IgD-negative memory B cell (primary cell): ENCODE measurements at regions not wholly inside any gene's neighbourhood (a gene's known extent, or its start where the extent isn't known, plus 50 kb on each side); places are given as distances from the start of the nearest gene placed in this dataset.

ENCODE experiments used
- H3K27ac Mint-ChIP-seq, 3 donors: one replicate each; pipeline ENCODE4 v1.8.0; 2020 to 2022; ENCODE audit warnings: mild to moderate bottlenecking in 3 of 3, mixed read lengths in 3 of 3, moderate library complexity in 1 of 3
- H3K27me3 Mint-ChIP-seq: one replicate; pipeline ENCODE4 v1.8.0; 2021; ENCODE audit warnings: mixed read lengths
- H3K36me3 Mint-ChIP-seq: one replicate; pipeline ENCODE4 v1.8.0; 2020; ENCODE audit warnings: mild to moderate bottlenecking, mixed read lengths
- H3K4me1 Mint-ChIP-seq, 3 donors: one replicate each; pipeline ENCODE4 v1.8.0; 2020 to 2022; ENCODE audit warnings: mixed read lengths in 3 of 3, mild to moderate bottlenecking in 1 of 3
- H3K4me3 Mint-ChIP-seq, 4 donors: one replicate each; pipeline ENCODE4 v1.8.0; 2020 to 2022; ENCODE audit warnings: mild to moderate bottlenecking in 4 of 4, mixed read lengths in 4 of 4, moderate library complexity in 3 of 4
- H3K9me3 Mint-ChIP-seq, 3 donors: one replicate each; pipeline ENCODE4 v1.8.0; 2020 to 2021; ENCODE audit warnings: mixed read lengths in 3 of 3, mild to moderate bottlenecking in 1 of 3

- H3K27me3 Mint-ChIP-seq, result no peaks in the 10 kb centered on the region
Observed at GRCh38 chr15:87349181-87349580, 907.4 kb downstream of the NTRK3 start.

GRCh38 chr15:87348746-87349145 is 907.8 kb downstream of the NTRK3 start:
- no peak overlapping the region for H3K27ac Mint-ChIP-seq
- H3K4me1 Mint-ChIP-seq, result no peaks in the 10 kb centered on the region
- no peak overlapping the region for H3K4me3 Mint-ChIP-seq

More at GRCh38 chr15:87349181-87349580, 907.4 kb downstream of the NTRK3 start:
- Mint-ChIP-seq H3K4me3 (no peak overlapping the region), H3K36me3 (peaks cover 2% of the 10 kb centered on the region), H3K4me1 (no peaks in the 10 kb centered on the region), H3K9me3 (peaks cover 4 to 6% (median 6%) of the 10 kb centered on the region in 3 donors), H3K27ac (no peak overlapping the region)

GRCh38 chr15:87347806-87348515 is 908.6 kb downstream of the NTRK3 start:
- Mint-ChIP-seq H3K4me1 (no peaks in the 10 kb centered on the region), H3K36me3 (peaks cover 2% of the 10 kb centered on the region), H3K9me3 (peaks cover 4 to 6% (median 5%) of the 10 kb centered on the region in 3 donors), H3K4me3 (no peak overlapping the region), H3K27ac (no peak overlapping the region), H3K27me3 (no peaks in the 10 kb centered on the region)

More at GRCh38 chr15:87348746-87349145, 907.8 kb downstream of the NTRK3 start:
- Mint-ChIP-seq H3K36me3 (peaks cover 2% of the 10 kb centered on the region), H3K9me3 (peaks cover 4 to 6% (median 6%) of the 10 kb centered on the region in 3 donors), H3K27me3 (no peaks in the 10 kb centered on the region)

DNA sequence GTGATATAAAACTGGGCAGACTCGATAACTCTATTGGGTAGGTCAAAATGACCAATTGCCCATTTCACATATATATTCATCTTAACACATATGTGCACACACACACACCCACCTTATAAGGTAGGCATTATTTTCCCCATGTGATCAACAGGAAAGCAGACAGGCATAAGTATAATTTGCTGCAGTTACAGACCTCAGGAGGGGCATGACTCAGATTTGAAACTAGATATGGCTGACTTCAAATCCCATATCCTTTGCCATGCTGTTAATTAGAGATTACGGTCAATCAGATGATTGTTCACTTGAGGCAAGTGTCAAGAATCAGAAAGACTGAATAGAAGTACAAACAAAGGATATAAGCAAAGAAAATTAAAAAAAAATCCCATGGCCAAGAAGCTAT is 910.6 kb downstream of the NTRK3 start:
- Mint-ChIP-seq H3K27me3 (no peaks in the 10 kb centered on the region), H3K27ac (no peak overlapping the region), H3K36me3 (peaks cover 2% of the 10 kb centered on the region), H3K4me1 (no peaks in the 10 kb centered on the region), H3K9me3 (peaks cover 4 to 13% (median 6%) of the 10 kb centered on the region in 3 donors), H3K4me3 (no peak overlapping the region)

DNA sequence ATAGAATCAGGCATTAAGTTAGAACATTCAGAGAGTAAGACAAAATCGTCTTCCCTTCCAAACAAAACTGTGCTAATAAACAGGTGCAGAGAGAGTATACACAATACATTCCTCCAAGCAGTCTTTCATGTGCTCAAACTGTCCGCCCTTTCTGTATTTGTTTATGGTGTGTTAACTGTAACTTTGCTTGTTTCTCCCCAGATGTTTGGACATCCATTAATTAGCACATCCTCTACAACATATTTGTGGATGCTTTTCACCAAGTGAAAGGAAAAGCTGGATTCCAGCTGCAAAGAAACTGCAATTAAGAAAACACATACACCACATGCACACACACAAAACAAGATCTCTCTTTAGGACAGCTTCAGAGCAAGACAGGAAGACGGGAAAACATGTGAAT is 912.6 kb downstream of the NTRK3 start:
- H3K4me1 Mint-ChIP-seq, result no peaks in the 10 kb centered on the region
- no peak overlapping the region for H3K4me3 Mint-ChIP-seq
- H3K27ac Mint-ChIP-seq, result no peak overlapping the region
- H3K27me3 Mint-ChIP-seq, result no peaks in the 10 kb centered on the region
- H3K36me3 Mint-ChIP-seq, result peaks cover 2% of the 10 kb centered on the region
- peaks cover 4 to 13% (median 6%) of the 10 kb centered on the region in 3 donors for H3K9me3 Mint-ChIP-seq

GRCh38 chr15:87340370-87340769 is 916.2 kb downstream of the NTRK3 start:
- no peak overlapping the region for H3K27ac Mint-ChIP-seq
- no peaks in the 10 kb centered on the region for H3K27me3 Mint-ChIP-seq
- no peak overlapping the region for H3K4me3 Mint-ChIP-seq
- H3K36me3 Mint-ChIP-seq, result no peaks in the 10 kb centered on the region
- no peaks in the 10 kb centered on the region for H3K4me1 Mint-ChIP-seq
- H3K9me3 Mint-ChIP-seq, result peaks cover 0 to 7% (median 3%) of the 10 kb centered on the region in 3 donors

- H3K27ac Mint-ChIP-seq, result no peak overlapping the region
- H3K4me1 Mint-ChIP-seq, result no peaks in the 10 kb centered on the region
- H3K36me3 Mint-ChIP-seq, result no peaks in the 10 kb centered on the region
- H3K9me3 Mint-ChIP-seq, result no peaks in the 10 kb centered on the region
- H3K27me3 Mint-ChIP-seq, result no peaks in the 10 kb centered on the region
- H3K4me3 Mint-ChIP-seq, result no peak overlapping the region
Observed at GRCh38 chr15:87326269-87326668, 930.3 kb downstream of the NTRK3 start.

GRCh38 chr15:87322870-87323269 is 933.7 kb downstream of the NTRK3 start:
- Mint-ChIP-seq H3K9me3 (peaks cover 0 to 6% (median 0%) of the 10 kb centered on the region in 3 donors), H3K36me3 (no peaks in the 10 kb centered on the region), H3K27ac (no peak overlapping the region), H3K4me3 (no peak overlapping the region), H3K27me3 (no peaks in the 10 kb centered on the region), H3K4me1 (no peaks in the 10 kb centered on the region)

DNA sequence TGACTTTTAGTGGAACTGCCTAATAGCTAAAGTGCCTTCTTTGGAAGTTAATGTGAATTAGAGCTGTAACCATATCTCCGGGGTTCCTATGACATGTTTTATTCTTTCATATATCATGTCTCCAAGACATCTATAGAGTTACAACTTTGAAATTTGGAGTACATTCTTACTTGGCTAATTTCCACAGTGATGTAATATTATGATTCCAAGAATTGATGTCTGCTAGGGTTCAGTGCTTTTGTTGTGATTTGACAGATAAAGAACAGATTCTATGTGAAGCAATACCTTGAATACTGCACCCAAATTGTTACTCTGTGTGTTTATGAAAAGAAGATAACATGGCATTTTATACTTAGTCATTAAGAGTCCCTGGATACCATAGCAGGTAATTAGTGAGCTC is 934.3 kb downstream of the NTRK3 start:
- H3K36me3 Mint-ChIP-seq, result no peaks in the 10 kb centered on the region
- no peaks in the 10 kb centered on the region for H3K27me3 Mint-ChIP-seq
- H3K4me1 Mint-ChIP-seq, result no peaks in the 10 kb centered on the region
- H3K4me3 Mint-ChIP-seq, result no peak overlapping the region
- no peak overlapping the region for H3K27ac Mint-ChIP-seq
- peaks cover 0 to 7% (median 0%) of the 10 kb centered on the region in 3 donors for H3K9me3 Mint-ChIP-seq

DNA sequence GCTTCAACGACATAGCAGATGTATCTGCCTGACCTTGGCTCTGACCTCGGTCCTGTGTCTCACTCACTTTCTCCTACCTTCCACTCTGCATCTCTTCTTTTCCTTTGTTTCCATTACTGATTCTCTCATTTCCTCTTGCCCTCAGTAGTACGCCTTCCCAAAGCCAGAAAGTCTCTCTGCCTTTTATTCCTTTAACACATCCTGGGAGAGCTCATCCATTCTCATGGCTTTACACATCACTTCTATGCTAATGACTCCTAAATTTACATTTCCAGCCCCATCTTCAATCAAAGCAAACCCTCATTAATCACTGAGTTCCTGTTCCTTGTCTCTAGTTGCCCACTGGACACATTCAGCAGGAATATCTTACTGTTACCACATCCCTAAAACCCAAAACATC is 938.6 kb downstream of the NTRK3 start:
- Mint-ChIP-seq H3K4me1 (no peaks in the 10 kb centered on the region), H3K27ac (no peak overlapping the region), H3K9me3 (peaks cover 0 to 9% (median 0%) of the 10 kb centered on the region in 3 donors), H3K4me3 (no peak overlapping the region), H3K27me3 (no peaks in the 10 kb centered on the region), H3K36me3 (no peaks in the 10 kb centered on the region)

- peaks cover 0 to 8% (median 3%) of the 10 kb centered on the region in 3 donors for H3K9me3 Mint-ChIP-seq
- no peaks in the 10 kb centered on the region for H3K4me1 Mint-ChIP-seq
- no peaks in the 10 kb centered on the region for H3K27me3 Mint-ChIP-seq
- no peak overlapping the region for H3K4me3 Mint-ChIP-seq
- H3K27ac Mint-ChIP-seq, result no peak overlapping the region
- H3K36me3 Mint-ChIP-seq, result peaks cover 1% of the 10 kb centered on the region
Observed at GRCh38 chr15:87312221-87312620, 944.3 kb downstream of the NTRK3 start.

DNA sequence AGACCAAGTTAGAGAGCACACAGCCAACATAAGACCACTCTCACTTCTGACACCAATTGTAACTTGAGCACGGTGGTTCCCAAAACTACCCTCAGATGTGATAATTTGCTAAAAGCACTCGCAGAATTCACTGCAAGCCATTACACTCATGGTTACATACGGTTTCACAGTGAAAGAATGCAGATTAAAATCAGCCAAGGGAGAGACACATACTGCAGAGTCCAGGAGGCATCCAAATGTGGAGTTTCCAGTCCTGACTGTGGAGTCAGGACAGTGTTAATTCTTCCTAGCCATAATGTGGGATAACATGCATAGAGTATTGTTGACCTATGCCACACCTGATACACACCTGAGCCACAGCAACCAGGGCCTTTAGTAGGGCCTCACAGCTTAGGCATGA is 956.4 kb downstream of the NTRK3 start:
- Mint-ChIP-seq H3K27me3 (no peaks in the 10 kb centered on the region), H3K36me3 (no peaks in the 10 kb centered on the region), H3K4me3 (no peak overlapping the region), H3K27ac (no peak overlapping the region), H3K4me1 (no peaks in the 10 kb centered on the region), H3K9me3 (peaks cover 0 to 3% (median 2%) of the 10 kb centered on the region in 3 donors)

DNA sequence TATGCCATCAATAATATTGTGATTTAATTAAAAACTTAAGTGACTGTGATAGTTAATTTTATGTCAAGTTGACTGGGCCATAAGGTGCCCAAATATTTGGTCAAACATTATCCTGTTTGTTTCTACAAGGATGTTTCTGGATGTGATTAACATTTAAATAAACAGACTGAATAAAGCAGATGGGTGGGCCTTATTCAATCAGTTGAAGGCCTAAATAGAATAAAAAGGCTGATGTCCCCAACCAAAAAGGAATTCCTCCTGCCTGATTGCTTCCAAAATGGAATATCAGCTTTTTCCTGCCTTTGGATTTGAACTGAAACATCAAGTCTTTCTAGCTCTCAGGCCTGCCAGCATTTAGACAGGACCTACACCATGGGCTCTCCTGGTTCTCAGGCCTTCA is 961.7 kb downstream of the NTRK3 start:
- Mint-ChIP-seq H3K4me3 (peak overlapping the region in 1 of 4 donors; percentile 52), H3K27ac (no peak overlapping the region), H3K27me3 (no peaks in the 10 kb centered on the region), H3K36me3 (no peaks in the 10 kb centered on the region), H3K4me1 (no peaks in the 10 kb centered on the region), H3K9me3 (peaks cover 2 to 7% (median 2%) of the 10 kb centered on the region in 3 donors)

DNA sequence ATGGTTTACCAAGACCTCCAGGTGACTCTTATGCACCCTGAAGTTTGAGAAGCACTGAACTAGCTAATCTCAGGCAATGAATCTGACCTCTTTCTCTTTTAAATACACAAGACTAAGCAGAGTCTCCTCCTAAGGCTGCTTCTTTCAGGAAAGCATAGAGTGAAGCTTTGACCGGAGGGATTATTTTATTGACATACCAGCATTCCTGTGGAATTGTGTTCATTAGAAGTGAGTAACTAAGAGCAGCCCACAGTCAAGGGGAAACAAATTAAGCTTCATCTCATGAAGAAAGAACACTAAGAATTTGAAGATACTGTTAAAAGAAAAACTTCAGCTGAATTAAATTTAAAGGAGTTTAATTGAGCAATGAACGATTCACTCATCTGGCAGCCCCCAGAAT is 963.5 kb downstream of the NTRK3 start:
- Mint-ChIP-seq H3K27me3 (no peaks in the 10 kb centered on the region), H3K36me3 (no peaks in the 10 kb centered on the region), H3K4me3 (no peak overlapping the region), H3K9me3 (peaks cover 2 to 7% (median 3%) of the 10 kb centered on the region in 3 donors), H3K4me1 (no peaks in the 10 kb centered on the region), H3K27ac (no peak overlapping the region)

GRCh38 chr15:87287156-87287555 is 969.4 kb downstream of the NTRK3 start:
- Mint-ChIP-seq H3K4me3 (no peak overlapping the region), H3K9me3 (peaks cover 1 to 7% (median 4%) of the 10 kb centered on the region in 3 donors), H3K27ac (no peak overlapping the region), H3K27me3 (no peaks in the 10 kb centered on the region), H3K36me3 (no peaks in the 10 kb centered on the region), H3K4me1 (no peaks in the 10 kb centered on the region)

- no peaks in the 10 kb centered on the region for H3K4me1 Mint-ChIP-seq
- no peaks in the 10 kb centered on the region for H3K36me3 Mint-ChIP-seq
- no peaks in the 10 kb centered on the region for H3K27me3 Mint-ChIP-seq
- no peak overlapping the region for H3K27ac Mint-ChIP-seq
- H3K9me3 Mint-ChIP-seq, result peaks cover 0 to 5% (median 0%) of the 10 kb centered on the region in 3 donors
- H3K4me3 Mint-ChIP-seq, result no peak overlapping the region
Observed at GRCh38 chr15:87269566-87269965, 987.0 kb downstream of the NTRK3 start.
